ENCODE measurements at regions not wholly inside any gene's neighbourhood (a gene's known extent, or its start where the extent isn't known, plus 50 kb on each side); places are given as distances from the start of the nearest gene placed in this dataset.

DNA sequence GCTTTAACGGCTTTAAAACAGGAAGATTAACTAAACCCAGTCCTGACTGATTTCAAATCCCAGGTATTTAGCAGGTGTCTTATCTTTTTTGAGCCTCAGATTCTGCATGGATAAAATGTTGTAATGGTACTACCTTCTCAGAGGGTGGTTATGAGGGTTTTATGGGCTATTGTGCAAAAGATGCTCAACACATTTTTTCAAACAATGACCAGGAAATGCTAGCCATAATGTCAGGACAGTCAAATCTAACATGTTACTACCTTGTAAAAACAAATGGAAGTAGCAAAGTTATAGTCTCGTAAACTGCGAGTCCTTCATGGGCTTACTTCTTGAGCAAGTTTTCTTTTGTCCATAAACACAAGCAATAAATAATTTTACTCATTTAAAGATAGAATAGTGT is 162.1 kb upstream of the TFPI start (continued):
- TF ChIP-seq, protein P1, sequence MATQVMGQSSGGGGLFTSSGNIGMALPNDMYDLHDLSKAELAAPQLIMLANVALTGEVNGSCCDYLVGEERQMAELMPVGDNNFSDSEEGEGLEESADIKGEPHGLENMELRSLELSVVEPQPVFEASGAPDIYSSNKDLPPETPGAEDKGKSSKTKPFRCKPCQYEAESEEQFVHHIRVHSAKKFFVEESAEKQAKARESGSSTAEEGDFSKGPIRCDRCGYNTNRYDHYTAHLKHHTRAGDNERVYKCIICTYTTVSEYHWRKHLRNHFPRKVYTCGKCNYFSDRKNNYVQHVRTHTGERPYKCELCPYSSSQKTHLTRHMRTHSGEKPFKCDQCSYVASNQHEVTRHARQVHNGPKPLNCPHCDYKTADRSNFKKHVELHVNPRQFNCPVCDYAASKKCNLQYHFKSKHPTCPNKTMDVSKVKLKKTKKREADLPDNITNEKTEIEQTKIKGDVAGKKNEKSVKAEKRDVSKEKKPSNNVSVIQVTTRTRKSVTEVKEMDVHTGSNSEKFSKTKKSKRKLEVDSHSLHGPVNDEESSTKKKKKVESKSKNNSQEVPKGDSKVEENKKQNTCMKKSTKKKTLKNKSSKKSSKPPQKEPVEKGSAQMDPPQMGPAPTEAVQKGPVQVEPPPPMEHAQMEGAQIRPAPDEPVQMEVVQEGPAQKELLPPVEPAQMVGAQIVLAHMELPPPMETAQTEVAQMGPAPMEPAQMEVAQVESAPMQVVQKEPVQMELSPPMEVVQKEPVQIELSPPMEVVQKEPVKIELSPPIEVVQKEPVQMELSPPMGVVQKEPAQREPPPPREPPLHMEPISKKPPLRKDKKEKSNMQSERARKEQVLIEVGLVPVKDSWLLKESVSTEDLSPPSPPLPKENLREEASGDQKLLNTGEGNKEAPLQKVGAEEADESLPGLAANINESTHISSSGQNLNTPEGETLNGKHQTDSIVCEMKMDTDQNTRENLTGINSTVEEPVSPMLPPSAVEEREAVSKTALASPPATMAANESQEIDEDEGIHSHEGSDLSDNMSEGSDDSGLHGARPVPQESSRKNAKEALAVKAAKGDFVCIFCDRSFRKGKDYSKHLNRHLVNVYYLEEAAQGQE (IDR thresholded peaks at IDR 0.05; ENCODE audit: unreplicated experiment), result no peak
- no peak for TF ChIP-seq JUNB (IDR thresholded peaks at IDR 0.05; ENCODE audit: unreplicated experiment)
- no peak for TF ChIP-seq ZNF331 (CRISPR knock-in tag; IDR thresholded peaks at IDR 0.05; ENCODE audit: low read depth)
- TF ChIP-seq ZNF114 (CRISPR knock-in tag; IDR thresholded peaks at IDR 0.05), result no peak
- TF ChIP-seq, protein P2, sequence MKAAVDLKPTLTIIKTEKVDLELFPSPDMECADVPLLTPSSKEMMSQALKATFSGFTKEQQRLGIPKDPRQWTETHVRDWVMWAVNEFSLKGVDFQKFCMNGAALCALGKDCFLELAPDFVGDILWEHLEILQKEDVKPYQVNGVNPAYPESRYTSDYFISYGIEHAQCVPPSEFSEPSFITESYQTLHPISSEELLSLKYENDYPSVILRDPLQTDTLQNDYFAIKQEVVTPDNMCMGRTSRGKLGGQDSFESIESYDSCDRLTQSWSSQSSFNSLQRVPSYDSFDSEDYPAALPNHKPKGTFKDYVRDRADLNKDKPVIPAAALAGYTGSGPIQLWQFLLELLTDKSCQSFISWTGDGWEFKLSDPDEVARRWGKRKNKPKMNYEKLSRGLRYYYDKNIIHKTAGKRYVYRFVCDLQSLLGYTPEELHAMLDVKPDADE (IDR thresholded peaks at IDR 0.05), result no peak
- no peak for TF ChIP-seq NANOG (IDR thresholded peaks at IDR 0.05; ENCODE audit: borderline replicate concordance)
- TF ChIP-seq, protein P3, sequence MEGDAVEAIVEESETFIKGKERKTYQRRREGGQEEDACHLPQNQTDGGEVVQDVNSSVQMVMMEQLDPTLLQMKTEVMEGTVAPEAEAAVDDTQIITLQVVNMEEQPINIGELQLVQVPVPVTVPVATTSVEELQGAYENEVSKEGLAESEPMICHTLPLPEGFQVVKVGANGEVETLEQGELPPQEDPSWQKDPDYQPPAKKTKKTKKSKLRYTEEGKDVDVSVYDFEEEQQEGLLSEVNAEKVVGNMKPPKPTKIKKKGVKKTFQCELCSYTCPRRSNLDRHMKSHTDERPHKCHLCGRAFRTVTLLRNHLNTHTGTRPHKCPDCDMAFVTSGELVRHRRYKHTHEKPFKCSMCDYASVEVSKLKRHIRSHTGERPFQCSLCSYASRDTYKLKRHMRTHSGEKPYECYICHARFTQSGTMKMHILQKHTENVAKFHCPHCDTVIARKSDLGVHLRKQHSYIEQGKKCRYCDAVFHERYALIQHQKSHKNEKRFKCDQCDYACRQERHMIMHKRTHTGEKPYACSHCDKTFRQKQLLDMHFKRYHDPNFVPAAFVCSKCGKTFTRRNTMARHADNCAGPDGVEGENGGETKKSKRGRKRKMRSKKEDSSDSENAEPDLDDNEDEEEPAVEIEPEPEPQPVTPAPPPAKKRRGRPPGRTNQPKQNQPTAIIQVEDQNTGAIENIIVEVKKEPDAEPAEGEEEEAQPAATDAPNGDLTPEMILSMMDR (conservative IDR thresholded peaks at IDR 0.05; ENCODE audit: low read depth in 2 of 2), result no peak
- no peak for TF ChIP-seq POLR2AphosphoS5 (IDR thresholded peaks at IDR 0.05; ENCODE audit: low read depth)

DNA sequence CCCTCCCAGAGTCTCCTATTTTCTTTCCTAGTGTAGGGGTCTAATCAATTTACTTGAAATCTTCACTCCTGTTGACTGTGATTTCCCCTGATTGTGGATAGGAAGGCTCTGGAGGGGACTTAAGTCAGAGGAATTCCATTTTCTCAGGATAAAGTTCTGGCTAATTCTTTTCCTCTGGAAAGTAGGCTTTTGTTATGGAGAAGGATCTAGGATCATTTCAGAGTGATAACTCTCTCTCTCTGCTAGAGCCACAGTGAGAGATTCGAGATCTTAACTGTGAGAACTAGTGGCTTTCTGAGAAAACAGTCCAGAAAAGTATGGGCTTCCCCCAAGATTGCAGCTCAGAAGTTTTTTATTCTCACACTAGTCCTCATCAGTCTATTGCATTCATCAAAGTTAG is 163.9 kb upstream of the TFPI start:
- Histone ChIP-seq H2AFZ (no peak overlapping the region), H3K9me2 (ENCODE audit: insufficient read depth) (no peaks in the 10 kb centered on the region), H3K4me3 (no peak overlapping the region), H3K36me3 (ENCODE audit: insufficient read depth) (peaks cover 8% of the 10 kb centered on the region; the same call in 1 of the 2 replicates), H3K27me3 (ENCODE audit: insufficient read depth) (no peaks in the 10 kb centered on the region), H3F3A (replicated peaks; ENCODE audit: low read depth) (no peaks in the 10 kb centered on the region), H4K20me1 (replicated peaks; ENCODE audit: insufficient read depth) (no peaks in the 10 kb centered on the region), H3K27ac (ENCODE audit: low read depth) (no peak overlapping the region), H3K79me2 (replicated peaks; ENCODE audit: insufficient read depth) (no peaks in the 10 kb centered on the region), H3K4me1 (ENCODE audit: insufficient read depth) (peaks cover 39% of the 10 kb centered on the region), H3K4me2 (no peak overlapping the region)
- Mint-ChIP-seq H3K27me3 (ENCODE audit: insufficient read depth, low read depth, poor library complexity) (no peaks in the 10 kb centered on the region), H3K4me1 (peaks cover 23% of the 10 kb centered on the region), H3K9me3 (peaks cover 14% of the 10 kb centered on the region; the same call in 2 of the 3 replicates), H3K4me3 (no peak overlapping the region), H3K36me3 (ENCODE audit: low read depth) (peaks cover 27% of the 10 kb centered on the region; the same call in 2 of the 3 replicates), H3K27ac (no peak overlapping the region)
- TF ChIP-seq, protein P4, sequence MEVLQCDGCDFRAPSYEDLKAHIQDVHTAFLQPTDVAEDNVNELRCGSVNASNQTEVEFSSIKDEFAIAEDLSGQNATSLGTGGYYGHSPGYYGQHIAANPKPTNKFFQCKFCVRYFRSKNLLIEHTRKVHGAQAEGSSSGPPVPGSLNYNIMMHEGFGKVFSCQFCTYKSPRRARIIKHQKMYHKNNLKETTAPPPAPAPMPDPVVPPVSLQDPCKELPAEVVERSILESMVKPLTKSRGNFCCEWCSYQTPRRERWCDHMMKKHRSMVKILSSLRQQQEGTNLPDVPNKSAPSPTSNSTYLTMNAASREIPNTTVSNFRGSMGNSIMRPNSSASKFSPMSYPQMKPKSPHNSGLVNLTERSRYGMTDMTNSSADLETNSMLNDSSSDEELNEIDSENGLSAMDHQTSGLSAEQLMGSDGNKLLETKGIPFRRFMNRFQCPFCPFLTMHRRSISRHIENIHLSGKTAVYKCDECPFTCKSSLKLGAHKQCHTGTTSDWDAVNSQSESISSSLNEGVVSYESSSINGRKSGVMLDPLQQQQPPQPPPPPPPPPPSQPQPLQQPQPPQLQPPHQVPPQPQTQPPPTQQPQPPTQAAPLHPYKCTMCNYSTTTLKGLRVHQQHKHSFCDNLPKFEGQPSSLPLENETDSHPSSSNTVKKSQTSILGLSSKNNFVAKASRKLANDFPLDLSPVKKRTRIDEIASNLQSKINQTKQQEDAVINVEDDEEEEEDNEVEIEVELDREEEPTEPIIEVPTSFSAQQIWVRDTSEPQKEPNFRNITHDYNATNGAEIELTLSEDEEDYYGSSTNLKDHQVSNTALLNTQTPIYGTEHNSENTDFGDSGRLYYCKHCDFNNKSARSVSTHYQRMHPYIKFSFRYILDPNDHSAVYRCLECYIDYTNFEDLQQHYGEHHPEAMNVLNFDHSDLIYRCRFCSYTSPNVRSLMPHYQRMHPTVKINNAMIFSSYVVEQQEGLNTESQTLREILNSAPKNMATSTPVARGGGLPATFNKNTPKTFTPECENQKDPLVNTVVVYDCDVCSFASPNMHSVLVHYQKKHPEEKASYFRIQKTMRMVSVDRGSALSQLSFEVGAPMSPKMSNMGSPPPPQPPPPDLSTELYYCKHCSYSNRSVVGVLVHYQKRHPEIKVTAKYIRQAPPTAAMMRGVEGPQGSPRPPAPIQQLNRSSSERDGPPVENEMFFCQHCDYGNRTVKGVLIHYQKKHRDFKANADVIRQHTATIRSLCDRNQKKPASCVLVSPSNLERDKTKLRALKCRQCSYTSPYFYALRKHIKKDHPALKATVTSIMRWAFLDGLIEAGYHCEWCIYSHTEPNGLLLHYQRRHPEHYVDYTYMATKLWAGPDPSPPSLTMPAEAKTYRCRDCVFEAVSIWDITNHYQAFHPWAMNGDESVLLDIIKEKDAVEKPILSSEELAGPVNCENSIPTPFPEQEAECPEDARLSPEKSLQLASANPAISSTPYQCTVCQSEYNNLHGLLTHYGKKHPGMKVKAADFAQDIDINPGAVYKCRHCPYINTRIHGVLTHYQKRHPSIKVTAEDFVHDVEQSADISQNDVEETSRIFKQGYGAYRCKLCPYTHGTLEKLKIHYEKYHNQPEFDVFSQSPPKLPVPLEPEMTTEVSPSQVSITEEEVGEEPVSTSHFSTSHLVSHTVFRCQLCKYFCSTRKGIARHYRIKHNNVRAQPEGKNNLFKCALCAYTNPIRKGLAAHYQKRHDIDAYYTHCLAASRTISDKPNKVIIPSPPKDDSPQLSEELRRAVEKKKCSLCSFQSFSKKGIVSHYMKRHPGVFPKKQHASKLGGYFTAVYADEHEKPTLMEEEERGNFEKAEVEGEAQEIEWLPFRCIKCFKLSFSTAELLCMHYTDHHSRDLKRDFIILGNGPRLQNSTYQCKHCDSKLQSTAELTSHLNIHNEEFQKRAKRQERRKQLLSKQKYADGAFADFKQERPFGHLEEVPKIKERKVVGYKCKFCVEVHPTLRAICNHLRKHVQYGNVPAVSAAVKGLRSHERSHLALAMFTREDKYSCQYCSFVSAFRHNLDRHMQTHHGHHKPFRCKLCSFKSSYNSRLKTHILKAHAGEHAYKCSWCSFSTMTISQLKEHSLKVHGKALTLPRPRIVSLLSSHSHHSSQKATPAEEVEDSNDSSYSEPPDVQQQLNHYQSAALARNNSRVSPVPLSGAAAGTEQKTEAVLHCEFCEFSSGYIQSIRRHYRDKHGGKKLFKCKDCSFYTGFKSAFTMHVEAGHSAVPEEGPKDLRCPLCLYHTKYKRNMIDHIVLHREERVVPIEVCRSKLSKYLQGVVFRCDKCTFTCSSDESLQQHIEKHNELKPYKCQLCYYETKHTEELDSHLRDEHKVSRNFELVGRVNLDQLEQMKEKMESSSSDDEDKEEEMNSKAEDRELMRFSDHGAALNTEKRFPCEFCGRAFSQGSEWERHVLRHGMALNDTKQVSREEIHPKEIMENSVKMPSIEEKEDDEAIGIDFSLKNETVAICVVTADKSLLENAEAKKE (CRISPR knock-in tag; IDR thresholded peaks at IDR 0.05), result peak; percentile 22; the same call in 1 of the 2 replicates
- TF ChIP-seq, protein P3 (conservative IDR thresholded peaks at IDR 0.05; ENCODE audit: low read depth in 2 of 2), result no peak
- peak; percentile 35 for DNase-seq (ENCODE audit: low spot score)
- peak; percentile 67 for ATAC-seq
